ENCODE measurements at regions not wholly inside any gene's neighbourhood (a gene's known extent, or its start where the extent isn't known, plus 50 kb on each side); places are given as distances from the start of the nearest gene placed in this dataset.
"Not testable (repeated sequence)": the region's sequence is repeated elsewhere in the genome, so short reads cannot be mapped to it uniquely, and the experiment has no call there.

- no peak for DNase-seq (ENCODE audit: low spot score)
Observed at GRCh38 chr6:21334651-21335050, 258.9 kb upstream of the SOX4 start.

- no peak for DNase-seq (ENCODE audit: low spot score)
Observed at GRCh38 chr6:21335591-21335990, 258.0 kb upstream of the SOX4 start.

- DNase-seq (ENCODE audit: low spot score): no peak
Observed at GRCh38 chr6:21337263-21337662, 256.3 kb upstream of the SOX4 start.

DNA sequence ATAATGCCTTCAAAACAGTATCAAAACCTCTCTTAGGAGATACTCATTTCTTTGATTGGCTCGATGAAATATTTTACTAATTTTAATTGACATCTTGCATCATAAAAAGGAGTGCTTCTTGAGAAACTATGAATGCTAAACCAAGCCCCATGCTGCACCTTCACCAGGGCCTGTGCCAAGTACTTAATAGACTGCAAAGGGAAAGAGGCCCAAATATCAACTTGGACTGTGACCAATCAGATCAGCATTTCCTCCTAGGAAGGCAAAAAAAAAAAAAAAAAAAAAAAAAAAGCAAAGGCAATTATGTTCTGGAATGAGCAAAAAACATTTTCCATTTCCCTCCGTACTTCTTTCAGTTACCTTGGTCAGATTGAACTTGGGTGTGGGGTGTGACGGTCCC, 253.0 kb upstream of the SOX4 start:
- DNase-seq (ENCODE audit: low spot score): no peak

DNA sequence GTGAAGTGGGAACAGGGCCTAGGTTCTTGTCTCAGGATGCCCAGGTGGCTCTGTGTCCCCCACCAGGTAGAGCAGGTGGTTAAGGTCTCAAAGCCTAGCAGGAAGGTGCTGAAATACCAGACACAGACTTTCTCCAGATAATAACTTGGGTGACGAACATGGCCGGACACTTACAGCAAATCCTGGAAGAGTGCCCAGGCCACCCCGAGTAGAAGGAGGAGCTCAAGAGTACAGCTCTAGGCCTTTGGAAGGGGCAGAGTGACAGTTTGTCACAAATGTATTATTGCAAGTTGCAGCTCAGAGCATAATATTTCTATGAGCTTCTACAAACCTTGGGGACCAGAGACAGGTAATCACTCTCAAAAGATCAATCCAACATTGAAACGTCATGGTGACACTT, 251.6 kb upstream of the SOX4 start:
- DNase-seq (ENCODE audit: low spot score): no peak

GRCh38 chr6:21342501-21342900, 251.1 kb upstream of the SOX4 start:
- no peak for DNase-seq (ENCODE audit: low spot score)

DNA sequence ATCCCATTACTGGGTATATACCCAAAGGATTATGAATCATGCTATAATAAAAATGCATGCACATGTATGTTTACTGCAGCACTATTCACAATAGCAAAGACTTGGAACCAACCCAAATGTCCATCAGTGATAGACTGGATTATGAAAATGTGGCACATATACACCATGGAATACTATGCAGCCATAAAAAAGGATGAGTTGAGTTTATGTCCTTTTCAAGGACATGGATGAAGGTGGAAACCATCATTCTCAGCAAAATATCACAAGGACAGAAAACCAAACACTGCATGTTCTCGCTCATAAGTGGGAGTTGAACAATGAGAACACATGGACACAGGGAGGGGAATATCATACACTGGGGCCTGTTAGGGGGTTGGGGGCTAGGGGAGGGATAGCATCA, 247.8 kb upstream of the SOX4 start:
- not testable (repeated sequence) for DNase-seq (ENCODE audit: low spot score)

- no peak for DNase-seq (ENCODE audit: low spot score)
Observed at GRCh38 chr6:21348146-21348503, 245.4 kb upstream of the SOX4 start.

DNA sequence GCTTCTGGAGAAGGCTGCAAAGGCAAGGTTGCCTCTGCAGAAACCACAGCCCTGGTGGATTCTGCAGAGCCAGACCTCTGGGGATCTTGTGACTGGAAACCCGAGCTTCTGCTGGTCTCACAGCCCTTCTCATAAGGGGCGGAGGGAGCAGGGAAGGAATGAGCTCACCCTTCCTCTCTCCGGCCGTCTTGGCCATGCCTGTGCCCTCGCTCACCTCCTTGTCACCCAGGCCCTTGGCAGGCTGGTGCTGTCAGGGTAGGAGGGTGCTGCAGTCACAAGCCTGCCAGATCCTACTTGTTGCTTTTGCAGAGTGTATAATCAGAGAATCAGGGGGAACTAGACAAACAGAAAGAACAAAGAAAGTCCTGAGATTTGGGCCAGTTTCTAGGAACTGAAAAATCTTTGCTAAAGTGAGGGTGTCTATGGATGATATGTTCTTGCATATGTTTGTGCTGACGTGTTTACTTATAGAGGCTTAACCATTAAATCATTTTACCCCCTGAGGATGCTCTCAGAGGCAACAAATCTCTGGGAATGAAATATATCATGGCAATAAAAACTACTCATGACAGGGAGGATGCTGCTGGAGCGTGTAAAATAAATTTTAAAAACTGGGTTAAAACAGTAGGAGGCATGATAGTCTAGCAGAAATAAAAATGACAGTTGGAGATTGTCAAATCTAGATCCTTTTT, 244.9 kb upstream of the SOX4 start:
- peak; percentile 7 for DNase-seq (ENCODE audit: low spot score)

GRCh38 chr6:21349834-21350233, 243.7 kb upstream of the SOX4 start:
- no peak for DNase-seq (ENCODE audit: low spot score)

GRCh38 chr6:21350926-21351325, 242.6 kb upstream of the SOX4 start:
- no peak for DNase-seq (ENCODE audit: low spot score)

DNA sequence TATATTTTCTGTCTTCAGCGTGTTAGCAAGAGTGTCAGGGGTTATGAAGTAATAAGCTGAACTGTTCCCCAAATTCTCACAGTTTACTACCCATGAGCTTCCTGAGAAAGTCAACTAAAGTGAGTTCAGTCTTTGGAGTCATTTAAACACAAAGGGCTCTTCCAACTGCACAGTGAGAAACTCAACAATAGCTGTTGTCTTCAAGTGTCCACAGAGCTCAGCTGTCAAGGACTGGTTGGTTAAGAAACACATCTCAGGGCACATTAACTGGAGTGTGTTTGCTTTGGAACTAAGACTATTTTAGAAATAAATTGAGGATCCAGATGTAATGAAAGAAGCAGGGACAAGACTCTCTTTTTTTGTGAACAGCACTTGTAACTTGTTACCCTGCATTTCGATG, 241.4 kb upstream of the SOX4 start:
- DNase-seq (ENCODE audit: low spot score): no peak

GRCh38 chr6:21354805-21355238, 238.7 kb upstream of the SOX4 start:
- no peak for DNase-seq (ENCODE audit: low spot score)

DNA sequence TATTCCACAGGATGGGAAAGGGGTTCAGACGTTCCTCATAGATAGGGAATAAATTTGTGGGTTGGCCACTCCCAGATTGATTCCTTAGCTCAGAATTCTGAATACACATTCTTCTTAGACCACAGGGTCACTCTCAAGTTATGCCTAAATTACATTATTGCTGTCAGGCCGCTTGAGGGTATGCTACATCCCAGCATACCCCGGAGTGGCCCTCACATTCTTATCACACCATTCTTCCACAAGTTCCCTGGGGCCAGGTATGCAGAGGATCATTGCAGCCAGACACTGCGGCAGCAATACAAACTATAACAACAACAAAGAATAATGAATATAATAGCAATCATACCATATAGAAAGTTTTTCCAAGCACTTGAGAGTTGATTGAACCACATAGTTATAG, 237.9 kb upstream of the SOX4 start:
- no peak for DNase-seq (ENCODE audit: low spot score)

DNA sequence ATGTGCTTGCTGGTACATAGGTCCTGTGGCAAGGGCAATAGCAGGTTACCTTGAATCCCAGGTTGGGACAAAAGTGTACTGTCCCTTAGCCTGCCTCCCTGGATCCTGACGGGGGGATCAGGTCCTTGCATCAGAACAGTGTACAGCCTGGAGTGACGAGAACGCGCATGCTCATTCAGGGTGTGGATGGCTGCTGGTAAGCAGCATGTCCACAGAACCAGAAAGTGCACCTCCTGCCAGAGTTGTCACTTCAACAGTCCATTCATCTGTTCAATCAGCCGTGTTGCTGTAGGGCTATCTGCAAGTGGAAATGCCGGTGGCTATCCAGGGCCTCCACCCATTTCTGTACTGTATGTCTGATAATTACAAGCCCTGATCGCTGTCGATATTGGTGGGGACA, 236.3 kb upstream of the SOX4 start:
- no peak for DNase-seq (ENCODE audit: low spot score)

DNA sequence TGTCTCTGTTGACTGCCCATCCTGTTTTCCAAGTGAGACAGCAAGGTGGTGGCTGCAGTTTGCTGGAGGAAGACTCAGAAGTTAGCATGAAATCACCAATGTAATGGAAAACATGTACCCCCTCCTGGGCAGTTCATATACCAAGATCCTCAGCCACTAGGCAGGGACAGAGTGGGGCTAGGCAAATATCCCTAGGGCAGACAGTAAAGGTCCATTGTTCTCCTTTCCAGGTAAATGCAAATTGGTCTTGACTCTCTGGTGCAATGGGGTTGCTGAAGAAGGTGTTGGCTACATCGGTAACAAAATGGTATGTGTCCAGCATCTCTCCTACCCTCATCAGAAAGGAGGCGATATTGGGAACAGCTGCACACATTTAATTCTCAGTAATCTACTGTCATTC, 233.6 kb upstream of the SOX4 start:
- DNase-seq (ENCODE audit: low spot score): no peak

DNA sequence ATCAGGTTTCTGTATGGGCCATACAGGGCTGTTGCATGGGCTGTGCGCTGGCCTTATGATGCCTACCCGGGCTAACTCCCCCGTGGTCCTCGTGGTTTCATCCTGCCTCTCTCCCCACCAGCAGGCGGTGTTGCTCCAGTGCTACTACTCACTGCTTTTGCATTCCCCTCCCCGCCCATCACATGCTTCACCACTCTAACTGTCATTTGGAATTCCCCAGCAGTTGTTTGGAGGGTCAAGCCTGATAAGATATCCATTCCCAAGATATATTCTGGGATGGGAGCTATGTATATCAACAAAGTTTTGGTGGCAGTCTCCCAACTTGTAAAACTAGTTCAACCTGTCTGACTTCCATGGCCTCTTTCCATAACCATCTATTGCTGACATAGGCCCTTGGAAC, 233.2 kb upstream of the SOX4 start:
- DNase-seq (ENCODE audit: low spot score): no peak

DNA sequence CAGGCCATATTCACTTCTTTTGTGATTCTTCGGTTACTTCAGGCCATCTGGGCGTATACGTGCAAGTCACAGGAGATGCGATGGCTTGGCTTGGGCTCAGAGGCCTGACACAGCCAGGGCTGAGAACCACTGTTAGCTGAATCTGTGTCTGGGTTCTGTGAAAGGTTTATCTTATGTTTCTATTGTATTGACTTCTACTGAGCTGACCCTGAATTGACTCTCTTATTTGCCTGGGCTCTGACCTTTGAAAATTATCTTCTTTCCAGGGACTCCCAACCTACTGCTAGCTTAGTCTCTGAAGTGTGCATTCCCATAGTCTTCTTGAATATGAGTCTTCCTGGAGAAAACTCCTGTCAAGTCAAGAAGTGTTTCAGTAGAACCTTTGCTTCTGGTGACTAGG, 226.4 kb upstream of the SOX4 start:
- DNase-seq (ENCODE audit: low spot score): no peak

- no peak for DNase-seq (ENCODE audit: low spot score)
Observed at GRCh38 chr6:21367649-21368154, 225.8 kb upstream of the SOX4 start.

GRCh38 chr6:21371061-21371460, 222.5 kb upstream of the SOX4 start:
- no peak for DNase-seq (ENCODE audit: low spot score)

- DNase-seq (ENCODE audit: low spot score): no peak
Observed at GRCh38 chr6:21371676-21372171, 221.8 kb upstream of the SOX4 start.

DNA sequence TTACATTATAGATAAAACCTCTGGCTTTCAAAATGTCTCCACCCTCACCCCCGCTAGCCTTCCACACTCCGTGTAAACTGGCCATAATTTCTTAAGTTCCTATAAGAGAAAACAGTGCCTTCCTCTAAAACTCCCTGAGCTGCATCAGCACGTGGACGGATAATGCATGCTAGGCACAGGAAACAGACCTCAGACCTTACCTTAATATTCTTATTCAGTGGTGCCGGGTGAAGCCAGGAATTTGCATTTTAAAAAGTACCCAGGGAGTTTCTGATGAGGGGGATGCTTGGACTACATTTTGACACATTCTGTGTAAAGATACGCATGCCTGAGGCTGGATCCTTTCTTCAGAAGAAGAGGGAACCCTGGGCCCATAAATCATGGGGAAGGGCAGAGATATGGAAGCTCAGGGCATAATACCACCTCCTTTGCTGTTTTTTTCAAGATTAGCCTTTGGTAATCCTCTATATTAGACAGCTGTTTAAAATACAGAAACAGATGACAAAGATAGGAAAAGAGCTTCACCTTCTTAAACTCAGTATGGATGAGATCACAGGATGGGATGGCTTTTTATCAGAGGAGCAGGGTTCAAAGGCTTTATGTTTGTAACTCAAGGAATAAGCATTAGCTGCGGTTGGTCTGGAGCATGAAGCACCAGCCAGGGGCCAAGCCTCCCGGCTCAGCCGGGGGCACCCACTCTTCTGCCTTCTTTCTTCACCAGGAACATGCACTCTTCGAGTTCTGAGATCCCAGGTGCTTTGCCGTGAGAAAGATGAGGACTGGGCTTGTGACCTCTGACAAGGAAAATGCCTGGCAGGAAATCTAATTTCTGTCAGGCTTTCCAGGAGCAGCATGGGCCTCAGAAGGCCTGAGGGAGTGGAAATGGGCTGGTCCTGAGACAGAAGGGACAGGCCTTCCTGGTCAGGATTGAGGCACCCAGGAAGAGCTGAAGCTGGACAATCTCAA, 218.1 kb upstream of the SOX4 start:
- DNase-seq (ENCODE audit: low spot score): no peak

DNA sequence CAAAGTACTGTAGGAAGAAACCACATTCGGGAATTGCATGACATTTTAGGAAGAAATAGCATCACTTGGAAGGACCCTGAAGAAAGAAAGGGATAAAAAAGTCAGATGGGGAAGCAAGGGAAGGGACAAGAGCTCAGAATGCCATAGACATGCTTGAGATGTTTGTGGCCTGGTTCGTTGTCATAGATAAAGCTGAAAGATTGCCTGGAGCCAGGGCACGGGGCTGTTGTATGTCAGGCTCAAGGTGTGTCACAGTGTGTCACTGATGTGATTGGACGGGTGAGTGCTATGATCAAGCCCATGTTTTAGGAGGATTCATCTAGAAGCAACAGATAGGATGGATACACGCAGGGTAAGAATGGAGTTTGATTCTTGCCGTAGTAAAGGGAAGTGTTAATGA, 216.2 kb upstream of the SOX4 start:
- no peak for DNase-seq (ENCODE audit: low spot score)
